GM06990 (cell line): ENCODE measurements at regions not wholly inside any gene's neighbourhood (a gene's known extent, or its start where the extent isn't known, plus 50 kb on each side); places are given as distances from the start of the nearest gene placed in this dataset.

ENCODE experiments used
- DNase-seq: peaks from one replicate; pipeline ENCODE4 v3.0.0-alpha.2; 2011; ENCODE audit not compliant: insufficient read length; ENCODE audit errors: extremely low read depth
- H3K27me3 ChIP-seq: replicated peaks from 2 replicates; pipeline ENCODE4 v1.6.0; 2011; ENCODE audit warnings: low read length; ENCODE audit not compliant: control insufficient read depth, insufficient read depth
- H3K36me3 ChIP-seq: 2 replicates; pipeline ENCODE4 v1.5.1; 2011; ENCODE audit warnings: low read length; ENCODE audit not compliant: control insufficient read depth, insufficient read depth
- H3K4me3 ChIP-seq: replicated peaks from 2 replicates; pipeline ENCODE4 v1.5.1; 2011; ENCODE audit warnings: low read depth, mild to moderate bottlenecking, control low read depth, low read length
- TF ChIP-seq, protein P1 (sequence below): IDR thresholded peaks from 2 replicates; pipeline ENCODE4 v1.5.1; 2011; ENCODE audit warnings: low read length, control low read depth, mild to moderate bottlenecking, inconsistent platforms; ENCODE audit not compliant: insufficient read depth, poor library complexity, severe bottlenecking

DNA sequence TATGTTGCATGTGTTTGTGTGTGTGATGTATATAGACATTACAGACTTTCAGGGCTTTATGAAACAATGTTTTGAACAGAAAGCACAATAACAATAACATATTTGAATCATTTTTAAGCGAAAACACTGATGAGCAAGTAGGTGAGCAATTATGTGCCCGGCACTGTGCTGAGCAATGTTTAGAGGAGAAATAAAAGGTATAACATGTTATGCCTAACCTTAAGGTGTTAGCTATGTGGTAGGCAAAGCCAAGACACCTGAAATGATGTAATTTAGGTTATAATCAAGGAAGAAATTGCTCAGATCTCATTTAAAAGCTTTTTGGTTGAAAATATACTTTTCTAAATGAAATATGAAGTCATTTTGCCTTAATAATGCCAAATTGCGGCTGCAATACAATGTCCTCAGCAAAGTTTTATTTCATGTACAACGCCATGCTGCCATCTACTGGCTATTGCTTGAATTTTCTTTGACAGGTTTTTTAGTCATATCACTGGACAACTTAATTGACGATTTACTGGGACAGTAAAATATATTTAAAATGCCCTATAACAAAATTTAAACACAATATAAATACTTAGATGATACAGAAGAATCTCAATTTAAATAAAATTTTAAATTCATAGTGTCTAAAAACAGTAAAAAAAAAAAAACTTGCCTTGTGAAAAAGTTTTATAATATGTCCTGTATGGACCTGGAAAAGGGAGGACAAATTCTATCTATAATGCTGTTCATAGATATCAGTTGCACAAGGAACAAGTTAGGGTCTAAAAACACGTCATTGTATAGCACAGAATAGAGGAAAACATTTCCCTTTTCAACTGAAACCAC is 131.1 kb upstream of the CDK1 start:
- H3K36me3 ChIP-seq: no peaks in the 10 kb centered on the region
- H3K27me3 ChIP-seq: 0 out of 2 replicates have a peak, but pooled peaks cover 1% of the 10 kb centered on the region
- TF ChIP-seq, protein P1, sequence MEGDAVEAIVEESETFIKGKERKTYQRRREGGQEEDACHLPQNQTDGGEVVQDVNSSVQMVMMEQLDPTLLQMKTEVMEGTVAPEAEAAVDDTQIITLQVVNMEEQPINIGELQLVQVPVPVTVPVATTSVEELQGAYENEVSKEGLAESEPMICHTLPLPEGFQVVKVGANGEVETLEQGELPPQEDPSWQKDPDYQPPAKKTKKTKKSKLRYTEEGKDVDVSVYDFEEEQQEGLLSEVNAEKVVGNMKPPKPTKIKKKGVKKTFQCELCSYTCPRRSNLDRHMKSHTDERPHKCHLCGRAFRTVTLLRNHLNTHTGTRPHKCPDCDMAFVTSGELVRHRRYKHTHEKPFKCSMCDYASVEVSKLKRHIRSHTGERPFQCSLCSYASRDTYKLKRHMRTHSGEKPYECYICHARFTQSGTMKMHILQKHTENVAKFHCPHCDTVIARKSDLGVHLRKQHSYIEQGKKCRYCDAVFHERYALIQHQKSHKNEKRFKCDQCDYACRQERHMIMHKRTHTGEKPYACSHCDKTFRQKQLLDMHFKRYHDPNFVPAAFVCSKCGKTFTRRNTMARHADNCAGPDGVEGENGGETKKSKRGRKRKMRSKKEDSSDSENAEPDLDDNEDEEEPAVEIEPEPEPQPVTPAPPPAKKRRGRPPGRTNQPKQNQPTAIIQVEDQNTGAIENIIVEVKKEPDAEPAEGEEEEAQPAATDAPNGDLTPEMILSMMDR: peak; percentile 61
- DNase-seq: peak; percentile 5
- no peak overlapping the region for H3K4me3 ChIP-seq

DNA sequence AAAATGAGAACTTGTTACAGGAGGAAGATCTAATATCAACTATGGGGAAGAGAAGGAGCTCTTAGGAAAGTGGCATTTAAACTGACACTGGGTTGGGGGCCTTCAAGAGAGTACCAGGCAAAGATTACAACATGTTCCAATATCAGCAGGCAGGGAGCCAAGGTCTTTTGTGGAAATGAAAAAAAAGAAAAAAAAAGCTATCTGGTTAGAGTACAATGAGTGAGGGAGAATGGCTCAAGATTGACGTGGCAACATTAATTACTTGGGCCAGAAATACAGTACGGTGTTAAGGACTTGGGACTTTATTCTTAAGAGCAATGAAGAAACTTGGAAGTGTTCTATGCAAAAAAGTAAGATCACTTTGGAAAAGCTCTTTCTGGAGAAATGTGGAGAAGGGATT is 132.3 kb upstream of the CDK1 start:
- TF ChIP-seq, protein P1: no peak
- no peak for DNase-seq
- 0 out of 2 replicates have a peak, but pooled peaks cover 1% of the 10 kb centered on the region for H3K27me3 ChIP-seq
- no peak overlapping the region for H3K4me3 ChIP-seq
- H3K36me3 ChIP-seq: no peaks in the 10 kb centered on the region

DNA sequence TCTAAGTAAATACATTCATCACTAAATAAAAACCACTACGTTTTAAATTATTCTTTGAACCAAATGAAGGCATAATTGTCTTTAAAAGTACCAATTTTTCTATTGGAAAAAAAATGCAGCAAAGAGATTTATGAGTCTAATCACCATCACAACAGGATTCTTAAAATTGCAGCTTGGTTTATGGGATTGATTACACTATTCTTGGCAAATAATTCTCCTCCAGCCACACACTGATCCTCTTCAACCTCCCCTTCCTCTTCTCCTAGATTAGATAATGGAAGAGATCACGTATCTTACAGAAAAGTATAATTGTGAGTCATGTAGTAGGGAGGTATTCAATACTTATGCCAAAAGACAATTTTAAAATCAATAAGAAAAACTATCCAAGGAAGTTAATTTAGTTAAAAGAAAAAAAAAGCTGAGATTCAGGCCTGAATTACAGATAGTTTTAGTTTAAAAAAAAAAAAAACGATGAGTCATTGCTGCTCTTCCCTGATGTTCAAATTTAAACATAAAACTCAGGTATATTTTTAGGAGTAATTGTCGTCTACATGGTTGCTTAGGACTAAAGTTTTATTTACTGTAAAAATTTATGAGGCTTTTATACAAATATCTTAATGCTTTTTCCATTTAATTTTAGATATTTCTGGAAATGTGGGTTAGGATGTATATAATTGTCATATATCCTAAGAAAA is 133.7 kb upstream of the CDK1 start:
- Histone ChIP-seq H3K36me3 (no peaks in the 10 kb centered on the region), H3K27me3 (0 out of 2 replicates have a peak, but pooled peaks cover 1% of the 10 kb centered on the region), H3K4me3 (no peak overlapping the region)
- TF ChIP-seq, protein P1: no peak
- no peak for DNase-seq

DNA sequence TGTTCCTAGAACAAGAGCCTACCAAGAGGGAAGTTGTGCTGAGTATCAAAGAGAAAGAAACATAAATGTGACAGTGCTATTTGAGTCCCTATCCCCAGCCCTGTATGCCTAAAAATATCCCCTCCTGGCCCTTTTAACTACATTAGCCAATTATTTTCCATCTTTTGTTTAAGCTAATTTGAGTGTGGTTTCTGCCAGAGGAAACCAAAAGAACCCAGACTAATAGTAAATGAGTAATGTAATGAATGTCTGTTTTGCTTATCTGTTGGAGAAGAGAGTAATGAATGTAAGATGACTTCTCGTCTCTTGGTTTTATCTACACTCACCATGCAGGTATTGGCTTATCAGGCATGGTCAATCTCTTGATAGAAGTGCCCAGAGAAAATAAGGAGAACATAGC is 134.4 kb upstream of the CDK1 start:
- TF ChIP-seq, protein P1: no peak
- no peaks in the 10 kb centered on the region for H3K36me3 ChIP-seq
- H3K27me3 ChIP-seq: 0 out of 2 replicates have a peak, but pooled peaks cover 1% of the 10 kb centered on the region
- no peak for DNase-seq
- H3K4me3 ChIP-seq: no peak overlapping the region

DNA sequence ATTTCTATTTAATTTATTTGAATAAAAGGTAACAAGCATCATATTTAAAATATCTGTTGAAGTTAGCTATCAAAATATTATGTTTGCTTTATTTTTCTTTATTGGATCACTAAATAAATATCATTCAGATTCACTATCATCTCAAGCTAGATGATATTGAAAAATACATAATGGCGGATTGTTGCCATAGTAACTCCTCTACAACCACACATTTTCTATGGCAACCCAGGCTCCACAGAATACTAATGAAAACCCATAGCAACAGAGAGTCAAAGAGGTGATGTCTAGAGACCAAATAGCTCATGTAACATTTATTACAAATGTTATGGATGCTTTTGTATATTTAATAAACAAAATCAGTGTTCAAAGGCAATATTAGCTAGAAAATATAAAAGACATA is 148.9 kb upstream of the CDK1 start:
- TF ChIP-seq, protein P1: no peak
- DNase-seq: no peak
- no peaks in the 10 kb centered on the region for H3K27me3 ChIP-seq
- H3K36me3 ChIP-seq: no peaks in the 10 kb centered on the region
- no peak overlapping the region for H3K4me3 ChIP-seq
